OCI-LY1 (cell line): ENCODE measurements at regions not wholly inside any gene's neighbourhood (a gene's known extent, or its start where the extent isn't known, plus 50 kb on each side); places are given as distances from the start of the nearest gene placed in this dataset.
"Not testable (repeated sequence)": the region's sequence is repeated elsewhere in the genome, so short reads cannot be mapped to it uniquely, and the experiment has no call there.

Source experiments
- H2AFZ ChIP-seq: fragments of 200-600 bp; sonication (generic), shearing (Covaris generic); 2 replicates; pipeline ENCODE4 v1.6.0; 2014; ENCODE audit warnings: antibody characterized with exemption, mild to moderate bottlenecking, low read length
- H3F3A ChIP-seq: fragments of 200-600 bp; sonication (generic), shearing (Covaris generic); 2 replicates; pipeline ENCODE4 v1.6.0; 2014; ENCODE audit warnings: mild to moderate bottlenecking, antibody characterized with exemption, low read length, moderate library complexity; ENCODE audit not compliant: insufficient read depth
- H3K27ac ChIP-seq: fragments of 200-600 bp; sonication (generic); 2 replicates; pipeline ENCODE4 v1.5.1; 2014; ENCODE audit warnings: low read length, mixed run types, mild to moderate bottlenecking, low read depth; ENCODE audit not compliant: poor library complexity, severe bottlenecking
- H3K27me3 ChIP-seq: fragments of 200-600 bp; sonication (generic); 2 replicates; pipeline ENCODE4 v1.6.0; 2014; ENCODE audit warnings: antibody characterized with exemption, mild to moderate bottlenecking, low read length, moderate library complexity; ENCODE audit not compliant: insufficient read depth
- H3K36me3 ChIP-seq: fragments of 200-600 bp; sonication (generic); 2 replicates; pipeline ENCODE4 v1.6.1; 2014; ENCODE audit warnings: mild to moderate bottlenecking, antibody characterized with exemption, low read length, moderate library complexity, mixed read lengths; ENCODE audit not compliant: insufficient read depth
- H3K4me1 ChIP-seq: fragments of 200-600 bp; sonication (generic); 2 replicates; pipeline ENCODE4 v1.5.1; 2014; ENCODE audit warnings: mild to moderate bottlenecking, low read length, moderate library complexity; ENCODE audit not compliant: insufficient read depth, severe bottlenecking
- H3K4me2 ChIP-seq: fragments of 200-600 bp; sonication (generic), shearing (Covaris generic); 2 replicates; pipeline ENCODE4 v1.6.1; 2014; ENCODE audit warnings: low read length
- H3K4me3 ChIP-seq: fragments of 200-600 bp; sonication (generic); 2 replicates; pipeline ENCODE4 v1.5.1; 2014; ENCODE audit warnings: low read length, low read depth, mild to moderate bottlenecking, mixed read lengths; ENCODE audit not compliant: poor library complexity, severe bottlenecking
- H3K79me2 ChIP-seq: fragments of 200-600 bp; shearing (Covaris generic); 2 replicates; pipeline ENCODE4 v1.6.1; 2016; ENCODE audit warnings: mixed run types, low read length, mixed read lengths; ENCODE audit not compliant: insufficient read depth
- H3K9ac ChIP-seq: fragments of 200-600 bp; sonication (generic), shearing (Covaris generic); 2 replicates; pipeline ENCODE4 v1.6.1; 2014; ENCODE audit warnings: mild to moderate bottlenecking, low read length, mixed read lengths
- H3K9me2 ChIP-seq: fragments of 200-600 bp; sonication (generic), shearing (Covaris generic); 2 replicates; pipeline ENCODE4 v1.6.1; 2014; ENCODE audit warnings: low read depth, mild to moderate bottlenecking, low read length, mixed read lengths
- H3K9me3 ChIP-seq: fragments of 200-600 bp; shearing (Covaris generic); 2 replicates; pipeline ENCODE4 v1.6.1; 2014; ENCODE audit warnings: low read length, mixed read lengths
- H4K20me1 ChIP-seq: fragments of 200-600 bp; sonication (generic), shearing (Covaris generic); 2 replicates; pipeline ENCODE4 v1.6.0; 2016; ENCODE audit warnings: mild to moderate bottlenecking, low read length; ENCODE audit not compliant: insufficient read depth
- EZH2 ChIP-seq: fragments of 200-600 bp; sonication (generic), shearing (Covaris generic); IDR thresholded peaks from 2 replicates; pipeline ENCODE4 v1.8.0; 2017; ENCODE audit warnings: borderline replicate concordance, mixed run types, mild to moderate bottlenecking, antibody characterized with exemption, low read length, moderate library complexity, mixed read lengths
- TF ChIP-seq, protein P1 (sequence below): fragments of 200-600 bp; sonication (generic), shearing (Covaris generic); IDR thresholded peaks from 2 replicates; pipeline ENCODE4 v1.5.1; 2017; ENCODE audit warnings: mild to moderate bottlenecking, antibody characterized with exemption, low read length, moderate library complexity, mixed read lengths

DNA sequence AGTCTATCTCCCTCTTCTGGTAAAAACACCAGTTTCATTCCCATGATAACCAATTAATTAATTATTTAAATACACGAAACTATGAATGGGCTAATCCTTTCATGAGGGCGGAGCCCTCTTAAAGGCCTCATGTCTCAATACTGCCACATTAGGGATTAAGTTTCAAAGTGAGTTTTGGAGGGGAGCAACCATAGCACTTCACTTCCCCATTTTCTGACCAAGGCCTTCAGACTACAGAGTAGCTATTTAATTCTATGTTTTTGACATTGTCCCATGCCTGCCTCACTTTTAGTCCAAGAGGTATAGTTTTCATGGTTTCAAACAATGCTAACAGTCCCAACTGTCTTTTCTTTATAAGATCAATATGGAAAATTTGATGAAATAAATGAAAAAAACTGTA is 618.6 kb downstream of the ZWINT start:
- TF ChIP-seq EZH2 = no peak
- TF ChIP-seq, protein P1, sequence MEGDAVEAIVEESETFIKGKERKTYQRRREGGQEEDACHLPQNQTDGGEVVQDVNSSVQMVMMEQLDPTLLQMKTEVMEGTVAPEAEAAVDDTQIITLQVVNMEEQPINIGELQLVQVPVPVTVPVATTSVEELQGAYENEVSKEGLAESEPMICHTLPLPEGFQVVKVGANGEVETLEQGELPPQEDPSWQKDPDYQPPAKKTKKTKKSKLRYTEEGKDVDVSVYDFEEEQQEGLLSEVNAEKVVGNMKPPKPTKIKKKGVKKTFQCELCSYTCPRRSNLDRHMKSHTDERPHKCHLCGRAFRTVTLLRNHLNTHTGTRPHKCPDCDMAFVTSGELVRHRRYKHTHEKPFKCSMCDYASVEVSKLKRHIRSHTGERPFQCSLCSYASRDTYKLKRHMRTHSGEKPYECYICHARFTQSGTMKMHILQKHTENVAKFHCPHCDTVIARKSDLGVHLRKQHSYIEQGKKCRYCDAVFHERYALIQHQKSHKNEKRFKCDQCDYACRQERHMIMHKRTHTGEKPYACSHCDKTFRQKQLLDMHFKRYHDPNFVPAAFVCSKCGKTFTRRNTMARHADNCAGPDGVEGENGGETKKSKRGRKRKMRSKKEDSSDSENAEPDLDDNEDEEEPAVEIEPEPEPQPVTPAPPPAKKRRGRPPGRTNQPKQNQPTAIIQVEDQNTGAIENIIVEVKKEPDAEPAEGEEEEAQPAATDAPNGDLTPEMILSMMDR = no peak
- H3K4me3 ChIP-seq = no peak overlapping the region
- no peak overlapping the region for H3K9ac ChIP-seq
- no peaks in the 10 kb centered on the region for H3K9me3 ChIP-seq
- no peaks in the 10 kb centered on the region for H3K4me1 ChIP-seq
- no peak overlapping the region for H3K4me2 ChIP-seq
- no peaks in the 10 kb centered on the region for H3K9me2 ChIP-seq
- H3K79me2 ChIP-seq = no peaks in the 10 kb centered on the region
- no peaks in the 10 kb centered on the region for H3K36me3 ChIP-seq
- H3K27me3 ChIP-seq = no peaks in the 10 kb centered on the region
- H4K20me1 ChIP-seq = no peaks in the 10 kb centered on the region
- H2AFZ ChIP-seq = no peak overlapping the region
- no peak overlapping the region for H3K27ac ChIP-seq
- H3F3A ChIP-seq = no peaks in the 10 kb centered on the region

DNA sequence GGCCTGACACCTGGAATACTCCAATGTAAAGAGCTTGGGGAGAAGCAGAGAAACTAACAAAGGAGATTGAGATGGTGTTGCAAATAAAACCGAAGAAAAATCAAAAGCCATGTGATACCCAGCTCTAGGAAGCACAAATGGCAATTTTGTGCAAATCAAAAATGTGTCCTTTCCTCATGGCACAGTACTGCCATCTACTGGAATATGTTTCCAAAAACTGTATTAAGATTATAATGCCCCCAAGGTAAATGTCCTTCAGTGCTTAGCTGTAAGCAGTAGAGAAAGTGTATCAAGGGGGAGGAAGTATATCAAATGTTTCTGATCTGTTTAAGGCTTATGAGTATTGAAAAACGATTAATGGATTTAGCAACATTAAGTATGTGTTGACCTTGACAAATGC is 620.3 kb downstream of the ZWINT start:
- H3K9ac ChIP-seq, H3K4me2 ChIP-seq, H3K27me3 ChIP-seq, H3K9me2 ChIP-seq, H3K4me1 ChIP-seq, H3K27ac ChIP-seq, H3K4me3 ChIP-seq, H3F3A ChIP-seq, H2AFZ ChIP-seq, H4K20me1 ChIP-seq, H3K9me3 ChIP-seq, H3K79me2 ChIP-seq, H3K36me3 ChIP-seq: not testable (repeated sequence)
- TF ChIP-seq, protein P1 = peak; percentile 28; the same call in 1 of the 2 replicates

DNA sequence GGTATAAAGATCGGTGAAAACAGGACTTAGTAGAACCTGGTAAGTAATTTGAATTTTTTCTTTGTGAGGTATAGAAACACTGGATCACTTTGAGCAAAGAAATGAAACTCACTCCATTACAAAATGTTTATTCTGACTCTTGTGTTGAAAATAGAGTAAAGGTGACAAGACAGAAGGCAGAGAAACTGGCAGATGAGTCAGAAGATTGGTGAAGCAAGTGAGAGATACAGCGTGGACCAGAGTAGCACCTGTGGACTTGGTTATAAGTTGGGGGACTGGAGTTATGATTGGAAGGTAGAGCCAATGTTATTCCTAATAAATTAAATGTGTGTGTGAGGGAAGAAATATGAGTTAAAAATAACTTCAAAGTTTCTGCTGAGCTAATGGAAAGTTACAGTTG is 620.9 kb downstream of the ZWINT start:
- Histone ChIP-seq H3K36me3 (no peaks in the 10 kb centered on the region), H3K4me1 (no peaks in the 10 kb centered on the region), H3K4me3 (no peak overlapping the region), H3K9me2 (no peaks in the 10 kb centered on the region), H3K27ac (no peak overlapping the region), H3K4me2 (no peak overlapping the region), H3K9me3 (no peaks in the 10 kb centered on the region), H2AFZ (no peak overlapping the region), H3K27me3 (no peaks in the 10 kb centered on the region), H3K79me2 (no peaks in the 10 kb centered on the region), H3K9ac (no peak overlapping the region), H3F3A (no peaks in the 10 kb centered on the region), H4K20me1 (no peaks in the 10 kb centered on the region)
- TF ChIP-seq, protein P1 = no peak
- no peak for TF ChIP-seq EZH2
